Neural cell (in vitro differentiated cells): ENCODE measurements at regions not wholly inside any gene's neighbourhood (a gene's known extent, or its start where the extent isn't known, plus 50 kb on each side); places are given as distances from the start of the nearest gene placed in this dataset.

Experiments
- H2AFZ ChIP-seq: fragments of 200-600, 300-800 bp; sonication (generic), shearing (Covaris generic); 2 replicates; pipeline ENCODE4 v1.6.0; 2014; ENCODE audit warnings: low read depth, mild to moderate bottlenecking, antibody characterized with exemption, low read length, moderate library complexity
- H3F3A ChIP-seq: fragments of 200-600 bp; shearing (Covaris generic); 2 replicates; pipeline ENCODE4 v1.6.1; 2016; ENCODE audit warnings: mild to moderate bottlenecking, moderate library complexity, mixed read lengths, antibody characterized with exemption, low read length; ENCODE audit not compliant: insufficient read depth, poor library complexity, severe bottlenecking
- H3K27ac ChIP-seq: fragments of 200-600, 300-800 bp; sonication (generic), shearing (Covaris generic); 2 replicates; pipeline ENCODE4 v1.5.1; 2014; ENCODE audit warnings: mild to moderate bottlenecking, low read length, moderate library complexity
- H3K27me3 ChIP-seq: fragments of 300-800, 200-600 bp; sonication (generic), shearing (Covaris generic); 2 replicates; pipeline ENCODE4 v1.6.0; 2014; ENCODE audit warnings: mild to moderate bottlenecking, low read depth, low read length, moderate library complexity; ENCODE audit not compliant: insufficient read depth
- H3K36me3 ChIP-seq: fragments of 300-800, 200-600 bp; sonication (generic), shearing (Covaris generic); 2 replicates; pipeline ENCODE4 v1.5.1; 2014; ENCODE audit warnings: mild to moderate bottlenecking, antibody characterized with exemption, low read length, moderate library complexity; ENCODE audit not compliant: insufficient read depth
- H3K4me2 ChIP-seq: fragments of 300-800, 200-600 bp; sonication (generic), shearing (Covaris generic); 2 replicates; pipeline ENCODE4 v1.6.0; 2014; ENCODE audit warnings: mild to moderate bottlenecking, low read length
- H3K4me3 ChIP-seq: fragments of 300-800, 200-600 bp; sonication (generic), shearing (Covaris generic); 2 replicates; pipeline ENCODE4 v1.5.1; 2014; ENCODE audit warnings: mild to moderate bottlenecking, low read length, moderate library complexity
- H3K79me2 ChIP-seq: fragments of 200-600 bp; shearing (Covaris generic); replicated peaks from 2 replicates; pipeline ENCODE4 v1.6.0; 2014; ENCODE audit warnings: mild to moderate bottlenecking, low read length, moderate library complexity; ENCODE audit not compliant: insufficient read depth
- H3K9ac ChIP-seq: fragments of 300-800, 200-600 bp; sonication (generic), shearing (Covaris generic); 2 replicates; pipeline ENCODE4 v1.6.1; 2016; ENCODE audit warnings: mild to moderate bottlenecking, low read length, mixed read lengths
- H3K9me2 ChIP-seq: fragments of 200-600 bp; shearing (Covaris generic); 2 replicates; pipeline ENCODE4 v1.6.1; 2016; ENCODE audit warnings: mild to moderate bottlenecking, low read length, mixed read lengths; ENCODE audit not compliant: insufficient read depth
- H3K9me3 ChIP-seq: fragments of 200-600, 300-800 bp; sonication (generic), shearing (Covaris generic); 2 replicates; pipeline ENCODE4 v1.6.1; 2016; ENCODE audit warnings: mild to moderate bottlenecking, mixed run types, low read length, moderate library complexity, mixed read lengths
- H4K20me1 ChIP-seq: fragments of 200-600 bp; shearing (Covaris generic); 2 replicates; pipeline ENCODE4 v1.6.1; 2016; ENCODE audit warnings: mild to moderate bottlenecking, mixed run types; ENCODE audit not compliant: insufficient read depth
- CTCF ChIP-seq: fragments of 450-650 bp; IDR thresholded peaks from 2 replicates; pipeline ENCODE4 v1.5.1; 2014; ENCODE audit warnings: antibody characterized with exemption, mild to moderate bottlenecking, moderate library complexity; ENCODE audit not compliant: poor library complexity, severe bottlenecking
- EP300 ChIP-seq: fragments of 450-650 bp; conservative IDR thresholded peaks from 2 replicates; pipeline ENCODE4 v1.6.1; 2014; ENCODE audit warnings: antibody characterized with exemption, mild to moderate bottlenecking, moderate library complexity; ENCODE audit not compliant: poor library complexity, severe bottlenecking
- EZH2 ChIP-seq: fragments of 200-600, 300-800 bp; shearing (Covaris generic), sonication (generic); IDR thresholded peaks from 2 replicates; pipeline ENCODE4 v1.6.1; 2014; ENCODE audit warnings: antibody characterized with exemption, low read length, borderline replicate concordance, mild to moderate bottlenecking; ENCODE audit not compliant: insufficient read depth, poor library complexity, severe bottlenecking
- MXI1 ChIP-seq: fragments of 450-650 bp; conservative IDR thresholded peaks from 2 replicates; pipeline ENCODE4 v1.6.1; 2014; ENCODE audit warnings: antibody characterized with exemption, mild to moderate bottlenecking; ENCODE audit not compliant: poor library complexity, severe bottlenecking
- POLR2AphosphoS5 ChIP-seq: IDR thresholded peaks from 2 replicates; pipeline ENCODE4 v1.6.1; 2012
- RAD21 ChIP-seq: fragments of 450-650 bp; conservative IDR thresholded peaks from 2 replicates; pipeline ENCODE4 v1.6.1; 2014; ENCODE audit warnings: antibody characterized with exemption, mild to moderate bottlenecking, moderate library complexity
- REST ChIP-seq: IDR thresholded peaks from 2 replicates; pipeline ENCODE4 v1.6.1; 2012; ENCODE audit warnings: borderline replicate concordance
- SMC3 ChIP-seq: fragments of 450-650 bp; conservative IDR thresholded peaks from 2 replicates; pipeline ENCODE4 v1.6.1; 2014; ENCODE audit warnings: antibody characterized with exemption, mild to moderate bottlenecking, moderate library complexity; ENCODE audit not compliant: poor library complexity
- TAF1 ChIP-seq: IDR thresholded peaks from 2 replicates; pipeline ENCODE4 v1.6.1; 2012; ENCODE audit warnings: low read depth

DNA sequence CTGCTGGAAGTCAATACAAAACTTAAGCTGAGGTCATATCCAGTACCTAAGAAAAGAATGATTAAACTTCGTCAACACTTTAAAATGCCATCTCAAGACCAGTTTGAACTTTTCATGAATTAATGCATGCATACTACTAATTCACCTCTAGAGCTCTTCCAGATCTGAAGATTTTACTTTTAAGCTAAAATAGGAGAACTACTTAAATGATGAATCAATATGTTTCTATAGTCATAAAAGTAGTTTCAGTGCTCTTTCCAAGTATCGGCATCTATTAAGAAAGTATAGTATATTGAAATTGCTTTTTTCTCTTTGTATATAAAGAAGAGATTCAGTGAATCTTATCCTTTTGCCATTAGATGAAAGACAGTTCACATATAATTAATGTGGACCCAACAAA, 1123.9 kb downstream of the PCDH9 start:
- H3K9me2 ChIP-seq, result no peaks in the 10 kb centered on the region
- no peaks in the 10 kb centered on the region for H3F3A ChIP-seq
- H3K4me3 ChIP-seq, result no peak overlapping the region
- TF ChIP-seq MXI1, result no peak
- TF ChIP-seq EZH2, result no peak
- no peak for TF ChIP-seq POLR2AphosphoS5
- no peak for TF ChIP-seq CTCF
- no peak for TF ChIP-seq SMC3
- TF ChIP-seq REST, result no peak
- TF ChIP-seq RAD21, result no peak
- TF ChIP-seq TAF1, result no peak
- TF ChIP-seq EP300, result no peak
- H2AFZ ChIP-seq, result no peak overlapping the region
- H3K36me3 ChIP-seq, result no peaks in the 10 kb centered on the region
- H3K27ac ChIP-seq, result no peak overlapping the region
- no peak overlapping the region for H3K9ac ChIP-seq
- no peak overlapping the region for H3K4me2 ChIP-seq
- H3K9me3 ChIP-seq, result no peaks in the 10 kb centered on the region
- no peaks in the 10 kb centered on the region for H3K79me2 ChIP-seq
- no peaks in the 10 kb centered on the region for H4K20me1 ChIP-seq
- no peaks in the 10 kb centered on the region for H3K27me3 ChIP-seq

DNA sequence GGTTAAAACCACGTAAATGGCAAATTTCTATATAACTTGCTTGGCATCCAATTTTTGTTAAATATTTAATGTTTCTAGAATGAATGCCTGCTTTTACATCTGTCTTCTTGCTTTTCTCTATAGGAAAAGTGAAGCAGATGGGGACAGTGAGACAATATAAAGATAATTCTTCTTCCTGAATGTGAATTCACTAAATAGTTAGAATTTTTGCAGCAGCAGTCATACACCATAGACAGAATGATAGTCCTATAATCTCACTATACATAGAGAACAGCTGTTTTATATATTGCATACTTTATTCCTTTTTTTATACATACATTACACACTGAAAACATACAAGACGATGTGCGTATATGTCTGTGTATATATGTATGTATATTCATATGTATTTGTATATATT, 1127.3 kb downstream of the PCDH9 start:
- H3K4me2 ChIP-seq, result no peak overlapping the region
- H3F3A ChIP-seq, result no peaks in the 10 kb centered on the region
- no peaks in the 10 kb centered on the region for H4K20me1 ChIP-seq
- H2AFZ ChIP-seq, result no peak overlapping the region
- no peaks in the 10 kb centered on the region for H3K27me3 ChIP-seq
- no peaks in the 10 kb centered on the region for H3K9me3 ChIP-seq
- no peak overlapping the region for H3K9ac ChIP-seq
- H3K9me2 ChIP-seq, result no peaks in the 10 kb centered on the region
- no peak for TF ChIP-seq EP300
- no peak for TF ChIP-seq RAD21
- TF ChIP-seq EZH2, result no peak
- TF ChIP-seq CTCF, result no peak
- TF ChIP-seq SMC3, result no peak
- TF ChIP-seq POLR2AphosphoS5, result no peak
- no peak for TF ChIP-seq REST
- no peak for TF ChIP-seq TAF1
- no peak for TF ChIP-seq MXI1
- no peak overlapping the region for H3K4me3 ChIP-seq
- no peaks in the 10 kb centered on the region for H3K36me3 ChIP-seq
- no peak overlapping the region for H3K27ac ChIP-seq
- no peaks in the 10 kb centered on the region for H3K79me2 ChIP-seq
